ENCODE measurements at regions not wholly inside any gene's neighbourhood (a gene's known extent, or its start where the extent isn't known, plus 50 kb on each side); places are given as distances from the start of the nearest gene placed in this dataset.

GRCh38 chr7:53246957-53247356 is 211.5 kb downstream of the POM121L12 start:
- ChIA-PET POLR2A (no interaction called here), CTCF (no interaction called here)
- no peak overlapping the region for H3K4me3 Mint-ChIP-seq (ENCODE audit: unreplicated experiment)
- no peaks in the 10 kb centered on the region for H3K36me3 Mint-ChIP-seq (ENCODE audit: insufficient read depth, unreplicated experiment)
- peaks cover 41% of the 10 kb centered on the region for H3K27me3 Mint-ChIP-seq (ENCODE audit: insufficient read depth, unreplicated experiment)
- DNase-seq (ENCODE audit: unreplicated experiment): no peak
- H3K9me3 Mint-ChIP-seq (ENCODE audit: unreplicated experiment): no peaks in the 10 kb centered on the region
- BruUV-seq (replicated peaks): no TSS peak
- intact Hi-C loops (cut with micrococcal nuclease): no loop called here
- no peaks in the 10 kb centered on the region for H3K4me1 Mint-ChIP-seq (ENCODE audit: insufficient read depth, unreplicated experiment)
- TF ChIP-seq CTCF (IDR thresholded peaks at IDR 0.05; ENCODE audit: unreplicated experiment): no peak
- no peak overlapping the region for H3K27ac Mint-ChIP-seq (ENCODE audit: low read depth, unreplicated experiment)

GRCh38 chr7:53252539-53252938 is 217.1 kb downstream of the POM121L12 start:
- intact Hi-C loops (cut with micrococcal nuclease): no loop called here
- Mint-ChIP-seq H3K27me3 (ENCODE audit: insufficient read depth, unreplicated experiment) (peaks cover 31% of the 10 kb centered on the region), H3K9me3 (ENCODE audit: unreplicated experiment) (no peaks in the 10 kb centered on the region), H3K4me1 (ENCODE audit: insufficient read depth, unreplicated experiment) (no peaks in the 10 kb centered on the region), H3K36me3 (ENCODE audit: insufficient read depth, unreplicated experiment) (no peaks in the 10 kb centered on the region), H3K27ac (ENCODE audit: low read depth, unreplicated experiment) (no peak overlapping the region), H3K4me3 (ENCODE audit: unreplicated experiment) (no peak overlapping the region)
- no peak for DNase-seq (ENCODE audit: unreplicated experiment)
- ChIA-PET CTCF (no interaction called here), POLR2A (no interaction called here)
- no peak for TF ChIP-seq CTCF (IDR thresholded peaks at IDR 0.05; ENCODE audit: unreplicated experiment)
- BruUV-seq (replicated peaks): no TSS peak

- CTCF ChIA-PET: no interaction called here
Measured at GRCh38 chr7:53272081-53272480, 236.6 kb downstream of the POM121L12 start.

GRCh38 chr7:53281312-53281711 is 245.9 kb downstream of the POM121L12 start:
- peaks cover 12% of the 10 kb centered on the region for H3K36me3 Mint-ChIP-seq (ENCODE audit: insufficient read depth, unreplicated experiment)
- H3K9me3 Mint-ChIP-seq (ENCODE audit: unreplicated experiment): no peaks in the 10 kb centered on the region
- H3K27ac Mint-ChIP-seq (ENCODE audit: low read depth, unreplicated experiment): no peak overlapping the region
- no peaks in the 10 kb centered on the region for H3K4me1 Mint-ChIP-seq (ENCODE audit: insufficient read depth, unreplicated experiment)
- DNase-seq (ENCODE audit: unreplicated experiment): no peak
- no peak for TF ChIP-seq CTCF (IDR thresholded peaks at IDR 0.05; ENCODE audit: unreplicated experiment)
- H3K27me3 Mint-ChIP-seq (ENCODE audit: insufficient read depth, unreplicated experiment): peaks cover 39% of the 10 kb centered on the region
- intact Hi-C loops (cut with micrococcal nuclease): no loop called here
- no peak overlapping the region for H3K4me3 Mint-ChIP-seq (ENCODE audit: unreplicated experiment)
- BruUV-seq (replicated peaks): no TSS peak
- POLR2A ChIA-PET: no interaction called here
- CTCF ChIA-PET: no interaction called here

More at GRCh38 chr7:53272081-53272480, 236.6 kb downstream of the POM121L12 start:
- TF ChIP-seq CTCF (IDR thresholded peaks at IDR 0.05; ENCODE audit: unreplicated experiment): no peak
- DNase-seq (ENCODE audit: unreplicated experiment): no peak
- Mint-ChIP-seq H3K27me3 (ENCODE audit: insufficient read depth, unreplicated experiment) (peaks cover 79% of the 10 kb centered on the region), H3K4me1 (ENCODE audit: insufficient read depth, unreplicated experiment) (no peaks in the 10 kb centered on the region), H3K36me3 (ENCODE audit: insufficient read depth, unreplicated experiment) (no peaks in the 10 kb centered on the region), H3K9me3 (ENCODE audit: unreplicated experiment) (no peaks in the 10 kb centered on the region), H3K27ac (ENCODE audit: low read depth, unreplicated experiment) (no peak overlapping the region), H3K4me3 (ENCODE audit: unreplicated experiment) (no peak overlapping the region)
- POLR2A ChIA-PET: interaction anchor here (0.7 kb wide), 1 partner anchor 726 kb away, joined by 4 read pairs; no protein-coding TSS in a partner anchor
- intact Hi-C loops (cut with micrococcal nuclease): no loop called here
- BruUV-seq (replicated peaks): no TSS peak

All from MCF 10A (cell line).